CD4-positive, alpha-beta T cell treated with Interleukin-10 for 1 hour (primary cell): ENCODE measurements at regions not wholly inside any gene's neighbourhood (a gene's known extent, or its start where the extent isn't known, plus 50 kb on each side); places are given as distances from the start of the nearest gene placed in this dataset.
A peak's percentile ranks its signal among the peaks of the same experiment; 100 is the strongest.

ENCODE experiments used
- DNase-seq: peaks from one replicate; pipeline ENCODE4 v3.0.0-alpha.2; 2020

GRCh38 chr3:177931346-177931745 is 604.9 kb upstream of the KCNMB2 start:
- DNase-seq = no peak

DNA sequence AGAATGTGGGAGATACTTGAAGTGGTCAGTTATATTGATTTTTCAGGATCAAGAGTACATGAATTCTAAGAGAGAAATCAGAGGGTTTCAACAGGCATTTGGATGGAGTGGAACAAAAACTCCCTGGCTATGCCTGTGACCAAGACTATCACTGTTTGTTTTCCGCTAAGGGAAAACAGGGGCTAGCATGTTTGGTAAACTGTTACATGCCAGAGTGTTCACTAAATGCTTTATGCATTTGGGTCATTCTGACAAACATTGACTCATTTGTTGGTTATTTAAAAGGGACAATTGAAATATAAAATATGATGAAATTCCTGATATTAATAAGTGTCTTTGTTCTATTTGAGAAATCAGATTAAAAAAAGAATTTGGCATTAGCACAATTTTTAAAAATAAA is 603.9 kb upstream of the KCNMB2 start:
- DNase-seq = no peak

DNA sequence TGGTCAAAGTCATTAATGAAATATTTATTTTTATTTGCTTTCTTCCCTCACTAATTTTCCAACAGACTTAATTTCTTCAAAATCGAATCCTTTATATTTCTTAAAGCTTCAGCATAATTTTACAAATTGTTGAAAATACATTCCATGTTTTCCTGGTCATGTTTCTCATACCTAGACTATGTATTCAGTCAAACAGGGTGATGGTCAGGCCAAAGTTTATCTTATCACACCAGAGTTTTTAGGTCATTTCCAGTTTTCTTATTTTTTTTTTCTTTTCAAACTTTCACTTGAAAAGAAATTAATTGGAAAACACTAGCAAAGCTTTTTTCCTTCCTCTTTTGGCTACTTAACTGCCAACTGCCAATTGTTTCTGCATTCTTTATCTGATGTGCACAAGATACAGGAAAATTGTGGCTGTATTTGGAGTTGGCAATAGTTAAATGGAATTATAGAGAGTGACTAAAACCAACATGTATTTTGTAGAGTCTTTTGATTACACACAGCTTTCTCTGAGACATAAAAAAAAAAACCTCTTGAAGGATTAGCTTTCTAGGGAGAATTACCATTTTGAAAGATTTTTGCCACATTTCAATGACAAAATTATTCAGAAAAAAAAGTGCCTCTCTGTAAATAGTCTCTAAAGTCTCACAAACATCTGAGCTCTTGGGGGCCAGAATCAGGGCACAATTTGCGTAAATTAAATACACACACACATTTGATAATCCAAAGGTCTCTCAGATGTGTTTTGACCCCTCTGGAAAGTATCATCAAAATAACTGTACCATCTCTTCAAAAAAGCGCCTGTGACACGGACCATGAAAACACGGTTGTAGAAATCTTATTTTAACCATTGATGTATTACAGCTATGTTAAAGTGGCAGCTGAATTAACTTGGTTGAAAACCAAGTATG is 603.2 kb upstream of the KCNMB2 start:
- no peak for DNase-seq

DNA sequence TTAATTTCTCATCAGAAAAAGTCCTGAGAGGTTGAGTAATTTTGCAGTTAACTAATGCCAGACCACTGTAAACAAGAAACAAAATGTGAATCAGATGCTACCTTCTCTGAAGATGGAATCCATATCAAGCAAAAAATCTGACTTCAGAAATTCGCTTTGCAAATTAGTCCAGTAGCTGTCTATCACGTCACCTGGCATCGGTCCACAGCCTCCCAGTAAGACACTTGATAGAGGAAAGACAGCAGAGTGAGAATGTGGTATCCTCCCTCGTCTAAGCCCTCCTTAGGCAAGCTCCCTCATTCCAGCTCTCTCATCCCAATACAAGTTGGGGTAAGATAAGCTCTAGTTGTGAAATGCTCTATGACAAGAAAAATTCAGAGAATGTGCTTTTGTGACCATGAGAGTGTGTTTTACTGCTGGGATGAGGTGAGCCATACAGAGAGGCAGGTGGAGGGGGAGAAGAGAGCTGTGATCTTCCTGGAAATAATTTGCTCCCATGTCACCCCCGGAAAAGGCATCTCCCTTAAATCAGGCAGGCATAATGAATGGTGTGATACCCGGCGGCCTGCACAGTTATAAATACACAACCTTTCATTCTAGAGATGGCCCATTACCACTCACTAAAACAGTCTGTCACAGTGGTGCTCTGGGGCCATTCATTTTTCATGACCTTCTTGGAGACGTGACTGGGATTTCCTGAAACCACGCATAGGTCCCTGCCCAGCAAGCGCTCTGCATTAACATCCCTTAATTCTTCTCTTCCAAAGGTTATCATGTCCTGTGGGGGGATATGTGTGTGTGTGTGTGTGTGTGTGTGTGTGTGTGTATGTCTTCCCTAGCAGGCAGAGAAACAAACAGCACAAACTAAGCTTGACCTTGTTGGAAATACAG is 602.0 kb upstream of the KCNMB2 start:
- DNase-seq = no peak

DNA sequence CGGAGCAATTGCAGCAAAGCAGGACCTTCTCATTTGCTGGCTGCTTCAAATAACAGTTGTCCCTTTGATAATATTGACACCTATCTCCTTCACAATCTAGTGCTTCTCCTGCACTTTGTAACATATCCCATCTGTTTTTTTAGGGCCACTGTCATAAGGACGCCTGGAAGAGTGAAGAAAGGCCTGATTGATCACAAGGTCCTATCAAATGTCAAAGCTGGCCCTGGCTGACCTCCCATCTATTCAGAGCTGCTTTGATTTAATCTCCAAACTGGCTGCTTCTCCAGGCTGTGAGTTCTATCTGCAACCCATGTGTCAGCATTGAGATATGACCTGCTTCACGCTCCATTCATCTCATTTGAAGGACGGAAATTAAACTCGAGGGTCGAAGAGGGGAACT is 601.2 kb upstream of the KCNMB2 start:
- DNase-seq = no peak

- no peak for DNase-seq
Observed at GRCh38 chr3:177936721-177937120, 599.5 kb upstream of the KCNMB2 start.

- no peak for DNase-seq
Observed at GRCh38 chr3:177942911-177943310, 593.3 kb upstream of the KCNMB2 start.

- peak; percentile 54 for DNase-seq
Observed at GRCh38 chr3:177944228-177944661, 592.0 kb upstream of the KCNMB2 start.

DNA sequence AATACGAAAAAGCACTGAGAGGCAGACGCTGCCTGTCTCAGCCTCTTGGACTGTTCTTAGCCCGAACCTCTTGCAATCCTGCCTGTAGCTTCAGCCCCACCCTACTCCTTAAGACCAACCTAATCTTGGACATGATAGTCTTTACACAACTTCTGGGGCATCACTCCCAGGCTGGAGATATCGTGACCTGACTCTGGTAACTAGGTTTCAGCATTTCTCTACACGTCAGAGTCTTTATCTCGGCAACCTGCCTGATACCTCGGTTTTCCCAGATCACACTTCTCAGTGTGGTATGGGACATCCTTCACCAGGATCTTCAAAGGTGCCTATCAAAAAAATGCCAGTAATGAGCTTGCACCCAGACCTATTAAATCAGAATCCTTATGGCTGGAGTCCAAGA is 590.2 kb upstream of the KCNMB2 start:
- no peak for DNase-seq

DNA sequence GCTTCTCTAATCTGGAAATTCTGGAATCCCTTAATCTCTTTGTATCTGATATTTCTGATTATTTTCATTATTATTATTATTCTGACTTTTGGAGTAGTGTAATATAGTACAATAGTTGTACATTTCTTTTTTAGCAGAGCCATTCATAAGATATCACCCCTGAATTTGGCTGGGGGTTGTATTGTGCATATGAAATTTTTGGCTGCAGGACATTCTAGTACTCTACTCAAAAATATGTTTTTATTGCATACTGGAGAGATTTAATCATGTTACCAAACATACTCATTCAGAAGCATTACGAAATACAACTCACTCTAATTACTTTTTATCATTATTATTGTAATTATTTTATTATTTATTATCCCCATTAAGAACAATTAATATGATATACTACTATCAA is 589.7 kb upstream of the KCNMB2 start:
- DNase-seq = no peak

DNA sequence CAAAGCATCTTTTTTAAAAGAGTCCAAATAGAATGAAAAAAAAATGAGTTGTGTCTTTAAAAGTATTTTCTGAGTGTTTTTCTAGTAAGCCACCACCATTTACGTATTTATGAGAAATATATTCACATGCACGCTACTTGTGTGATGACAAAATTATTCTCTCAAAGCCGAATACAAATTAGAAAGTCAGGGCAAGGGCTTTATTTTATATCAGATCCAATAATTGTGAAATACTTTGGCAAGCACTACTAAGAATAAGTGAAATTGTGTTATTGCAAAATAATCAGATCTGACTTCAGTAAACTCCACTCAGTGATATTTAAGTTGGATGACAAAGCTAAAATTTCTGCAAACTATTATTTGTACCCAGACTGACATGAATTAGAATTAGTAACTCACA is 589.3 kb upstream of the KCNMB2 start:
- DNase-seq = no peak

GRCh38 chr3:177947901-177948300 is 588.3 kb upstream of the KCNMB2 start:
- no peak for DNase-seq

DNA sequence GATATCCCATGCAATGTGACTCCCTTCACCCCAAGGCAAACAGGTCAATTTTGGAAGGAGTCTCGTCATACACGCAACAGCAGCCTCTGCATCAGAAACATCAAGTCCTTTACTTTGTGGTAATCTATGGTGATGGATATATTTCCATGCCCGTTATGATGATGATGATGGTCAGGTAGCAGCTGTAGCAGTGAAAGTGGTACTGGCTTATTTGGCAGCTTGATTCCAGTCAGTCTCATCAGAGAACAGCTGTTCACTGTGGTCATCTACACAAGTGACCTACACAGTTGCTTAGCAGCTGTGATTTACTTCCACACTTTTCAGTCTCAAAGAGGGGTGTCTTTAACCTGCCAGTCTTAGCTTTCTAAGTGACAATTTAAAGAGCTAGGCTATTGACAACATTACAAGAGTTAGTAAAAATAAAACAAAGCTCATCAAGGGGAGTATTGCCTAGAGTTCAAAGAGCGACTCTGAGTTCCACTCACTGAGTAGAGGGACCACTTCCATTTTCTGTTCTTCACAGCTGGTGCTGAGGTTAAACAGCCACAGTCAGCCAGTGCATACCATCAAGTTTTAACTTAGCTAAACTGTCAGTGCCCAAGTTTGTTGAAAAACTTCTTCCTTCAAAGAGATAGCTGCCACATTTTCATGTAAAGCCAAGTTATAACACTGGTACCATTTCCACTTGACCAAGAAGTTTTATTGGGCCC is 587.4 kb upstream of the KCNMB2 start:
- no peak for DNase-seq

- DNase-seq = no peak
Observed at GRCh38 chr3:177959188-177959587, 577.0 kb upstream of the KCNMB2 start.

- no peak for DNase-seq
Observed at GRCh38 chr3:177960014-177960413, 576.2 kb upstream of the KCNMB2 start.

GRCh38 chr3:177960722-177961121 is 575.5 kb upstream of the KCNMB2 start:
- DNase-seq = no peak

GRCh38 chr3:177961784-177962183 is 574.5 kb upstream of the KCNMB2 start:
- no peak for DNase-seq

DNA sequence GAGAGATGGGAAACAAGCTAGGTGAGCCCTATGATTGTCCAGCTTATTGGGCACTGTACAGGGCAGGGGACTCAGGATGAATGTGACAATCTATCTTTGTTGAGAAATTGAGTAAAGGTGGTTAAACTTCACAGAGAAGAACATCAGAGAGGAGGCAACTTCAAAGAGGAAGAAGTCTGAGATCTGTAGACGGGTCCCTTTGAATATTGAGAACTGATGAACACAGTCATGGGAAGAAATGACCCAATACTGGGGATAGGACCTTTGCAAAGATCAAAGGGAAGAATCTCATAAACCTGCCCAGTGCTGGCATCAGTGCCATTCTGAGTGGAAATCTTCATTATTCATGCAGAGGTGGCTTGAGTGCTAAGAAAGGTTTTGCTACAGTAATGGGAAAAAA is 569.7 kb upstream of the KCNMB2 start:
- no peak for DNase-seq

GRCh38 chr3:177968891-177969290 is 567.3 kb upstream of the KCNMB2 start:
- DNase-seq = no peak

GRCh38 chr3:177973241-177973840 is 562.9 kb upstream of the KCNMB2 start:
- DNase-seq = no peak

GRCh38 chr3:177976241-177976640 is 560.0 kb upstream of the KCNMB2 start:
- DNase-seq = no peak

- DNase-seq = no peak
Observed at GRCh38 chr3:177976866-177977265, 559.4 kb upstream of the KCNMB2 start.
